Upper lobe of right lung (tissue), 1 donor: ENCODE measurements at regions not wholly inside any gene's neighbourhood (a gene's known extent, or its start where the extent isn't known, plus 50 kb on each side); places are given as distances from the start of the nearest gene placed in this dataset.

Experiments
- ATAC-seq: fragments of 200-7000 bp; cut with Tn5 transposase; one replicate; pipeline ENCODE4 v1.9.1; 2020; ENCODE audit warnings: mild to moderate bottlenecking, moderate library complexity
- DNase-seq: peaks from one replicate; pipeline ENCODE4 v3.0.0-alpha.2; 2020
- H3K27ac ChIP-seq: fragments of 200-600 bp; one replicate; pipeline ENCODE4 v1.8.0; 2022
- H3K27me3 ChIP-seq: fragments of 200-600 bp; one replicate; pipeline ENCODE4 v1.8.0; 2022; ENCODE audit warnings: mild to moderate bottlenecking
- H3K36me3 ChIP-seq: fragments of 200-600 bp; one replicate; pipeline ENCODE4 v1.8.0; 2022
- H3K4me1 ChIP-seq: fragments of 200-600 bp; one replicate; pipeline ENCODE4 v1.8.0; 2022
- H3K4me3 ChIP-seq: fragments of 200-600 bp; one replicate; pipeline ENCODE4 v1.8.0; 2022; ENCODE audit warnings: mild to moderate bottlenecking
- H3K9me3 ChIP-seq: fragments of 200-600 bp; one replicate; pipeline ENCODE4 v1.8.0; 2022
- CTCF ChIP-seq: fragments of 200-600 bp; IDR thresholded peaks from one replicate; pipeline ENCODE4 v1.8.0; 2022; ENCODE audit warnings: antibody characterized with exemption
- intact Hi-C: fragments of 100-400 bp; cut with DNase I; formaldehyde crosslinking; loops from one replicate; pipeline ENCODE4 v1.11.0; 2022
- donor health status: DM: no; HTN: yes; CAD: no; lungs with severe emphysema.

DNA sequence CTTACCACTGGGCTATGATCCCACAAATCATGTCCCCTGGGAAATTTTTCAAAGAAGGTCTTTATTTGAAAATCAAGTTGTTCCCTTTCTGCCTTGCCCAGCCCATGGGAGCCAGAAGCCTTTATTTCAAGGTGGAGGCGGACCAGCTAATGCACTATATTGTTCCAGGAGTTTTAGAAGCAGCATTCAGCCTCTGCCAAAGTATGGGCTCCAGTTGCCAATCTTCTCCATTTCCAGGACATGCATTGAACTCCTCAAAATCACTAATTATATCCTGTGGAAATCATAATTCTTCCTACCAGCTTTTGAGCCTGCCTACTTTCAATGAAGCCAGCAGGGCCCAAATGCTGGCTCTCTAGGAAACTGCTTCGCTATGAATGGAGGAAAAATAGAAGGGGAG lies 195.8 kb downstream of the RAD51AP2 start:
- ATAC-seq: no peak
- intact Hi-C loops: no loop called here
- Histone ChIP-seq H3K27me3 (no peaks in the 10 kb centered on the region), H3K4me3 (no peak overlapping the region), H3K4me1 (no peaks in the 10 kb centered on the region), H3K27ac (no peak overlapping the region), H3K9me3 (no peaks in the 10 kb centered on the region), H3K36me3 (no peaks in the 10 kb centered on the region)
- DNase-seq: no peak
- no peak for TF ChIP-seq CTCF

DNA sequence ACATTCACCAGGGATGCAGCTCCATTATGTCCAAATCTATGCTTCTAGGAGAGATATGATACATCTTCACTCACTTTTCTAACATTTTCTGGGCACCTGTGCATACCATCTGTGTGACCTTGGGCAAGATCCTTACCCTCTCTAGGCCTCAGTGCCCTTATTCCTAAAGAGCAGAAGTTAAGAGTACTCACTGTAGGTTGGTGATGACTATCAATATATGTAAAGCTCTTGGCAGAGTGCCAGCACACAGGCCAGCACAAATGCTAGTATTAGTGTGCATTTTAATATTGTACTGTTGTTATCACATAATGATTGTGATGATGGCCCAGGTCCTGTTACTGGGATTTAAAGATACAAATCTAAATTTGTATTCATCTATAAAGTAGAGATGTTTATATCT lies 199.2 kb downstream of the RAD51AP2 start:
- ATAC-seq (no peak), DNase-seq (no peak)
- TF ChIP-seq CTCF: no peak
- no peak overlapping the region for H3K27ac ChIP-seq
- H3K9me3 ChIP-seq: no peaks in the 10 kb centered on the region
- H3K4me3 ChIP-seq: no peak overlapping the region
- H3K36me3 ChIP-seq: no peaks in the 10 kb centered on the region
- H3K4me1 ChIP-seq: no peaks in the 10 kb centered on the region
- intact Hi-C loops: no loop called here
- H3K27me3 ChIP-seq: no peaks in the 10 kb centered on the region

DNA sequence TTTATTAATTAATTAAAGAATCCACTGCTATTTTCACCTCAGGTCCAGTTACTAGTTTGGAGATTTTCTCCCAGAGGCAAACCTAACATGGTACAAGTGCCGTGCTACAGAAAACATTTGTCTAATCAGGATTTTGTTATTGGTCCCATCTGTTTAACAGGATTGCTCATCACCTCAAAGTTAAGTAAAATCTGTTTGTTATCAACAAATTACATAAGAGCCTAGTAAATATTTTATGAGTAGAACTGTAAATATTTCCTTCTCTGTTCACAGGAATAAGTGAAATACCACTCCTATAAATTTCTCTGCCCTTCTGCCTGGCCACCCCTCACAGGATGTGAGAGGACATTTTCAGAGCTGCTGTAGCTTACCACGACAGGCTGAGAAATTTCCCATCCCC lies 200.2 kb downstream of the RAD51AP2 start:
- Histone ChIP-seq H3K9me3 (no peaks in the 10 kb centered on the region), H3K36me3 (no peaks in the 10 kb centered on the region), H3K4me1 (no peaks in the 10 kb centered on the region), H3K27ac (no peak overlapping the region), H3K27me3 (no peaks in the 10 kb centered on the region), H3K4me3 (no peak overlapping the region)
- ATAC-seq: no peak
- intact Hi-C loops: no loop called here
- TF ChIP-seq CTCF: no peak
- DNase-seq: no peak

GRCh38 chr2:17317439-17317976 lies 200.7 kb downstream of the RAD51AP2 start:
- no peak for ATAC-seq
- no peaks in the 10 kb centered on the region for H3K9me3 ChIP-seq
- H3K36me3 ChIP-seq: no peaks in the 10 kb centered on the region
- H3K4me1 ChIP-seq: no peaks in the 10 kb centered on the region
- DNase-seq: no peak
- H3K27me3 ChIP-seq: no peaks in the 10 kb centered on the region
- intact Hi-C loops: no loop called here
- TF ChIP-seq CTCF: no peak
- H3K27ac ChIP-seq: no peak overlapping the region
- H3K4me3 ChIP-seq: no peak overlapping the region

GRCh38 chr2:17313261-17313660 lies 205.0 kb downstream of the RAD51AP2 start:
- no peak for TF ChIP-seq CTCF
- H3K36me3 ChIP-seq: no peaks in the 10 kb centered on the region
- H3K27ac ChIP-seq: no peak overlapping the region
- no peak overlapping the region for H3K4me3 ChIP-seq
- ATAC-seq: no peak
- intact Hi-C loops: no loop called here
- H3K27me3 ChIP-seq: no peaks in the 10 kb centered on the region
- H3K4me1 ChIP-seq: no peaks in the 10 kb centered on the region
- no peaks in the 10 kb centered on the region for H3K9me3 ChIP-seq
- no peak for DNase-seq
